HG03159 (cell line): ENCODE measurements at regions not wholly inside any gene's neighbourhood (a gene's known extent, or its start where the extent isn't known, plus 50 kb on each side); places are given as distances from the start of the nearest gene placed in this dataset.
A peak's percentile ranks its signal among the peaks of the same experiment; 100 is the strongest.

Experiments
- ATAC-seq: cut with Tn5 transposase; IDR thresholded peaks from one replicate; pipeline ENCODE4 v1.9.1; 2021; ENCODE audit warnings: mild to moderate bottlenecking, moderate library complexity; ENCODE audit not compliant: unreplicated experiment

- ATAC-seq: no peak
Observed at GRCh38 chr13:81492449-81492848, 1151.5 kb upstream of the SPRY2 start.

DNA sequence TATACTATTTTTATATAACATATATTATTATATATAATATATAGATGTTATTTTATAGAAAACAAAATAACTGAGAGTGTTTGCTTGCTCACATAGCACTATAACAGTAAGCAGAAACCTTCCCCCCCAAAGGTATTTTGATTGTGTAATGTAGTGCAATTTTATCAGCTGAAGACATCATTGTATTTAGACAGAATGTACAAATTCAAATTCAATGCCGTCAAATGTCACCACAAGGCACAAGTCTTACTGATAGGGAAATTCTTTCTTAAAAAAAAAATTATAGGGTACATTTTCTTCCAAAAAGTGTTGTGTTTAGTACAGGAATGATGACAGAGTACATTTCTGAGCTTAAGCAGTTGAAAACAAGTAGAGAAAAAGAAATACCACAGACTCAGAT, 1147.1 kb upstream of the SPRY2 start:
- ATAC-seq: no peak

DNA sequence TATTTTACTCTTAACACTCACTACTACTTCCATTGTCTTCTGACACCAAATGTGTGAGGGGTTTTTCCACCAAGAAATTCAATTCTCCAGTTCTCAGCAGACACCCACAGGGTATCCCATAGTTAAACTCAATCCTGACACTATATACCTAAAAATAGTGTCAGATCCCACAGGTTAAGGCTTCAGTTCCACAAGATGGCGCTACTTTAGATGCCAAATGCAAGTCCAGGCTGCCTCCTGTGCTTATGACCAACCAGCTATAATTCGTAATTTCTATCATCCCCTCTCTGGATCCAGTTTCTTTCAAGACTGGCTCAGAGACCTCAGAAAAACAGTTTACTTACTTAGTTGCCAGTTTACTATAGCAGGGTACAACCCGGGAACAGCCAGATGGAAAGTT, 1146.2 kb upstream of the SPRY2 start:
- ATAC-seq: no peak

DNA sequence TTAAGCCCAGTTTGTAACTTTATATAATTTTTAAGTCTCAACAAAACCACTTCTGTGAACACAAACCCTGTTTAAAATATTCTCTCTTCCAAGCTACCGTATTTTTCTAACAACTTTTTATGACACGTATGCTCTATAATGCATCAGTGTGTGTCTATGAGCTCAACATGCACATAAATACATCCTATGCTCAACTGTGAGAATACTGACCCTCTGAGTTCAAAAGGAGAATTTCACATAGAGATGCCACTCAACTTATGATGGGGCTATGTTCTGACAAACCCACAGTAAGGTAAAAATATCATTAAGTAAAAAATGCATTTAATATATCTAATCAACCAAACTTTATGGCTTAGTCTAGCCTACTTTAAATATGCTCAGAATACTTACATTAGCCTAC, 1139.7 kb upstream of the SPRY2 start:
- ATAC-seq: no peak

DNA sequence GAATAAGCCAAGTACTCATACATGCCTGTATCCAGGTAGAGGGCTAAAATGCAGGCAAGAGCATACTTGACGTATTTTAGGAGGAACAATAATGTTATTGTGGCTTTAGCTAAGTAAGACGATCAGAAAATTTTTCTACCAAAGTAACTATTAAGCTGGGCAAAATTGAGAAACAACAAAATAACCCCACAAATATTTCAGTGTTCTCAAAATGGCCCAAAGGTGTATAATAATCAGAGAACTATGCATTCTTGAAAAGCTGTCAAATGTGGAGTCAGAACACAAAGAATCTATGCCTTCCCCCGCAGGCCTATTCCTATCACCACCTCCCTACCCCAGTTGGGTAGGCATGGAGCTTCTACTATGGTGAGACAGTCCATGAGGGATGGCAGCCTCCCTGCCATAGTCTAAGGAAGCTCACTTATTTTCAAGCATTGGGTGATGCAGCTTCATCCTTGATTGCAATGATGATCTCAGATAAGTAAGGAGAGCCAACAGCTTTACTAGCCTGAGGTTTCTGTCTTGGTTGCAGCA, 1132.5 kb upstream of the SPRY2 start:
- ATAC-seq: no peak

DNA sequence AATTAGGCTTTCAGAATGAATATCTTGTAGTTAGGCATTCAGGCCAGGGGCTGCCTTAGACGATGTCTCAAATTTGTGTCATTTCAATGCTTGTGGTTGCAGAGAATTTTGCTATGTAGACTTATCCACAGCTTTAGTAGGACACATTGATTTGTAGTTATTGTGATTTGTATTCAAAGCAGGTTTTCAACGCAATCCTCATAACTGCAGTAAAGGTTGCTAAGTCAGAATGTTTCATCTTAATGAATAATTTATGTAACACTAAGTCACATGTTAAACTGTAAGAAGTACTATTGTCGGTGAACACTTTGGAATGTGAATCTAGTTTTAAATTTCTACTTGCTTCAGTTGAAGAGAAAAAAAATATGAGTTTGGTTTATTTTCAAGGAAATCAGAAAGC, 1117.2 kb upstream of the SPRY2 start:
- no peak for ATAC-seq

DNA sequence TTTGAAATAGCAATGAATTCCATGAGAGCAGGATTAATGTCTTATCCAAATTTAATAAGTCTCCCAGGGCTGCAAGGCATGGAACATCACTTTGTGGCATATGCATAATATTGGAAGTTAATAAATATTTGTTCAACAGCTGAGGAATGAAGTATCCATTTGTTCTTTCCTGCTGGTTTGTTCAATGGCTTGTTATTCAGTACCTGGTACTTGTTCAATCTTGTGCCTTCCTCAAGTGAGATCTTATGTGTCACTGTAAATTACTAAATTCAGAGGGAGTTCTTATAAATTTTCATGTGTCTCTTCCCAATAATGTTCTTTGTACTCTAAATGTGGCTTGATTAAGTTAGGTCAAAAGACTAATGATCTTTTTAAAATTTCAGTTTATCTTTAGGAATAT, 1105.5 kb upstream of the SPRY2 start:
- ATAC-seq: no peak

GRCh38 chr13:81442904-81443303, 1102.0 kb upstream of the SPRY2 start:
- ATAC-seq: no peak

GRCh38 chr13:81425286-81425685, 1084.4 kb upstream of the SPRY2 start:
- ATAC-seq: no peak

- no peak for ATAC-seq
Observed at GRCh38 chr13:81409284-81409683, 1068.4 kb upstream of the SPRY2 start.

DNA sequence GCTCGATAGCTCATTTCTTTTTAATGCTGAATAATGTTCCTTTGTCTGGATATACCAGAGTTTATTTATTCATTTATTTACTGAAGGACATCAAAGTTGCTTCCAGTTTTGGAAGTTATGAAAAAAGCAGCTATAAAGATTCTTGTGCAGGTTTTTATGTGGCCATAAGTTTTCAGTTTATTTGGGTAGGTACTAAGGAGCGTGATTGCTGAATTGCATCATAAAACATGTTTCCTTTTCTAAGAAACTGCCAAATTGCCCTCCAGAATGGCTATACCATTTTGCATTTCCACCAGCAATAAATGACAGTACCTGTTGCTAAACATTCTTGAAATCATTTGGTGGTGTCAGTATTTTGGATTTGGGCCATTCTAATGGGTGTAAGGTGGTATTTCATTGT, 1067.7 kb upstream of the SPRY2 start:
- ATAC-seq: no peak

DNA sequence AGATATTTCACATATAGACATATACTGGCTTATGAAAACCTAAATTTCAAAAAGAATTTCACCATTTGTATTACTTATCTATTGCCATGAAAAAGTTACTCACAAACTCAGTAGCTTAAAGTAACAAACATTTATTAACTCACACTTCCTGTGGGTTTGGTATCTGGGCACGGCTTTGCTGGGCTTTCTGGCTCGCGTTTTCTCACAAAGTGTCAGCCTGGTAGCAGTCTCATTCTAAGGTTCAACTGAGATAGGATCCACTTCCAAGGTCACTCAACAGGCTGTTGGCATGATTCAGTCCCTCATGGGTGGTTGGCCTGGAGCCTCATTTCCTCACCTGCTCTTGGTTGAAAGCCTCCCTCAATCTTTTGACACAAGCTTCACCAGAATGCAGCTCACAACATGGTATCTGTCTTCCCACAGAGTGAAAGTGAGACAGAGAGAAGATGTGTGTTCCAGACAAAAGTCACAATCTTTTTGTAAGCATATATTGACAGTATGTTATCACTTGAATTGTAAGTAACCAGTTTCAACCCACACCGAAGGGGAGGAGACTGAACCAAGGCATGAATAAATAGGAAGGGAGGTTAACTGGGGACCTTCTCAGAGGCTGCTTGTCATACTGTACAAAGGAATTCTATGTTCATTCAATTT, 1065.8 kb upstream of the SPRY2 start:
- ATAC-seq: peak; percentile 89

DNA sequence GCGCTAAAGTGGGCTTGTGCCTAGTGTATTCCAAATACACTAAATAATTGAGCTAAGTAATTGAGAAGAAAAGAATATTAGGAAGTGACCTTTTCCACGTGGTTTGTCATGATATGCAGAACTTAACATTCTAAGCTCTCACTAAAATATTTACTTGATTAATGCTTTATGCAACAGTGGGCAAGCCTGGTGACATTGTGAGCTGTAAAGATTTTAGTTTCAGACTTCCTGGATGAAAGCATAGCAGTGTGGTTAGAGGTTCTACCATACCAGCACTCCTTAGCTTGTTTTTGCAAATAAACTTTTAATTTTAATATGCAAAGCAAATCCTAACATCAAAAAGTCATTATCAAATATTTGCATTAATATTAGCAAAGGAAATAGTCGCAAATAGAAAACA, 1065.1 kb upstream of the SPRY2 start:
- no peak for ATAC-seq

DNA sequence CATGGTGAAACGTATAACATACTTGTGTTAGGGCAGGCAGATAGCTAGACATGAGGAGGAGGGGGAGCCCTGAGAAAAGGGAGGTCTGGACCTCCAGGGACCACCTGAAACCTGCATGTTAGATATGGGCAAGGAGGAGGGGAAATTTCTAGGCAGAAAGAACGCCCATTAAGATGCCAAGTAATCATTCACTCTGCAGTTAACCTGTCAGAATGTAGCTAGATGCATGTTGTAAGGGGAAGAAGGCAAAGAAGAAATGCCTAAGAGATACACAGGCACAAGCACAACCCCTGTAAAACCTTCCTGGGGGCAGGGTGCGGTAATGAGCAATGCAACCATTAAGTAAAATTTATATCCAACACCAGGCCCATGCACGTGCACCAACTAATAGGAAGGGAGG, 1055.3 kb upstream of the SPRY2 start:
- no peak for ATAC-seq

DNA sequence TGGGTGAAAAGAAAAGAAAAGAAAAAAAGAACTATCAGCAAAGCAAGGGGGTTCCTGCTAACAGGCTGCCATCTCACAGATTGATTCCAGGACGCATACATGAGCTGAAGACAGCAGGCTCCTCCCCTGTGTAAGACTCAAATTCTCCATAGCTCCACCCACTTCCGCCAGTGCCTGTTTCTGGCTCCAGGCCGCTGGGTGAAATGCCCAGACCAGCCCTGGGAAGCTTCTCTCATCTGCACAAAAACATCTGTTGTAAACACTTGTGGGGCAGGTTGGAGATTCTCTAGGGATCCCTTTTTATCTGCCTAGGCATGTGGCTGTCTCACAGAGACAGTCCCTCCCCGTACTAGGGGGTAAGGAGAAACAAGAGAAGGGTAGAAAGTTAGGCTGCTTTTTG, 1054.4 kb upstream of the SPRY2 start:
- ATAC-seq: no peak

DNA sequence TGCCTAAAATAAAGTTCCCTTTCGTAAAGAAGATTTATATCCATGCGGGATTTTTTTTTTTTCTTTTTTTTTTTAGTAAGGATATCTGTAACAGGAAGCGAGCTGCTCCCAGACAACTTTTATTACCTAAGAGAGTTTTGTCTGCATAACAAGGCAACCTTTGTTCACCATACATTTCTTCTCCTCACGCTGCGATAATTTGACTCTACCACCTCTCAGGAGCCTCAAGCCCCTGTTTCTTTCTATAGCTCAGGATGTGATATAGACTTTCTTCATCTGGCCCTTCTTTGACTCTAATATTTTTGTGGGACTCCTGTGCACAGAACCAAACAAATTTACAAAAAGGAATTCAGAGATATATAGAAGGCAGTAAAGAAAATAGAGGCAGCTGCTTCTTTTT, 1053.7 kb upstream of the SPRY2 start:
- no peak for ATAC-seq

- no peak for ATAC-seq
Observed at GRCh38 chr13:81393721-81394120, 1052.8 kb upstream of the SPRY2 start.

- no peak for ATAC-seq
Observed at GRCh38 chr13:81393110-81393509, 1052.2 kb upstream of the SPRY2 start.

- ATAC-seq: peak; percentile 59
Observed at GRCh38 chr13:81388400-81388799, 1047.5 kb upstream of the SPRY2 start.

DNA sequence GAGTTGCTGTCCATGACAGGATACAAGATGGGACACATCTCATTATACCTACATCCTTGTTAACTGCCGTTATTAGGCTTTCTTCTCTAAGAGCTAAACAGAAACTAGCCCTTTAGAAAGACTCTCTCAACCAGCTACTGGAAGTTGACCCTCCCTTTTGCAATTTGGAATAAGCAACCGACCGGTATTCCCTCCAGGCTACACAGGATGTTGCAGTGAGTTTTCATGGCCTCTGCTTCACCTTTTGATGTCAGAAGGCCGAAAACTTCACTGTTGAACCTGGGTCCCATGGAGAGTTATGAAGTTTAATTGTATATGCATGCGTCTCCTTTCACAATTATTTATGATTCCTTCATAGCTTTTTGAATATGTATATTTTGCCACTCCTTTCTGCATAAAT, 1042.5 kb upstream of the SPRY2 start:
- ATAC-seq: no peak

DNA sequence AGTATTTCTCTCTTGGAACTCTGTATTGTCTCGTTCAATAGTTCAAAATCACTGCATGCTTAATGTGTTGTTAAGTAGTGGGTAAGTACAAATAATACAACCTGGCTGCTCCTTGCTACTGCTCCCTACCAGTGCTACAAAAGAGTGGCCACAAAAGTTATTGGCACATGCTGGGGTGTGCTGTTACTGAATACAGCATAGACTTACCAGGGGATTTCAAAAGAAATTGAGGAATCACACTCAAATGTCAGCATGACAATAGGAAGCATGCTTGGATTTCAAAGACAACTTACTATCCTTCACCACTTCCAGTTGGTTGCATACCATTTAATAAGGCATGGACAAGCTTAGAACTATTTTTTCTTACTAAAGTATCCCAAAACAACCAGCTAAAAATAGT, 1041.3 kb upstream of the SPRY2 start:
- ATAC-seq: no peak

GRCh38 chr13:81381560-81381959, 1040.6 kb upstream of the SPRY2 start:
- no peak for ATAC-seq

DNA sequence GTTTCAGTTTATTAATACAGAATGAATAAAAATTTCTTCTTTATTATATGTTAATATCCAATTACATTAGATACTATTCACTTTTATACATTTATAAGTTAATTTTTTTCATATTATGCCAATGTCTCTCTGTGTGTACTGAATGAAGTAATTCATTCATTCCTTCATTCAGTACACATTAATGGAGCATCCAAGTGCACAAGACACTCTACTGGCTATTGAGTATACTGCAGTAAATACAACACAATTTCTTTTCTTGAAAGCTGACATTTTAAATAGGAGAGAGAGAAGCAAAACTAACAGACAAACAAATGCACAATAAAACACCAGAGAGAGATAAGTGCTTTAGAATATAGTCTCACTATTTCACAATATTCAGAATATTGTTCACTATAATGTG, 1038.3 kb upstream of the SPRY2 start:
- ATAC-seq: no peak
